KMS-11 (cell line): ENCODE measurements at regions not wholly inside any gene's neighbourhood (a gene's known extent, or its start where the extent isn't known, plus 50 kb on each side); places are given as distances from the start of the nearest gene placed in this dataset.

Experiments
- H2AFZ ChIP-seq: fragments of 200-600 bp; sonication (generic); 2 replicates; pipeline ENCODE4 v1.6.1; 2016; ENCODE audit warnings: antibody characterized with exemption, mixed run types, low read depth
- H3K27ac ChIP-seq: fragments of 200-600 bp; sonication (generic); 2 replicates; pipeline ENCODE4 v1.6.1; 2016; ENCODE audit warnings: mild to moderate bottlenecking, mixed run types
- H3K27me3 ChIP-seq: fragments of 200-600 bp; sonication (generic); 2 replicates; pipeline ENCODE4 v1.6.1; 2017; ENCODE audit warnings: mild to moderate bottlenecking, low read depth, mixed run types, moderate library complexity; ENCODE audit not compliant: insufficient read depth
- H3K36me3 ChIP-seq: fragments of 200-600 bp; sonication (generic); 2 replicates; pipeline ENCODE4 v1.6.1; 2017; ENCODE audit warnings: mild to moderate bottlenecking, mixed run types; ENCODE audit not compliant: insufficient read depth
- H3K4me1 ChIP-seq: fragments of 200-600 bp; sonication (generic); 2 replicates; pipeline ENCODE4 v1.6.1; 2016; ENCODE audit warnings: mild to moderate bottlenecking, low read depth, mixed run types; ENCODE audit not compliant: poor library complexity, severe bottlenecking
- H3K4me2 ChIP-seq: fragments of 200-600 bp; sonication (generic); 2 replicates; pipeline ENCODE4 v1.7.0; 2016; ENCODE audit warnings: mild to moderate bottlenecking, mixed run types
- H3K4me3 ChIP-seq: fragments of 200-600 bp; sonication (generic); IDR thresholded peaks from 2 replicates; pipeline ENCODE4 v1.6.1; 2017; ENCODE audit warnings: low read depth, low read length, mixed read lengths; ENCODE audit not compliant: insufficient read depth
- H3K79me2 ChIP-seq: fragments of 200-600 bp; sonication (generic); 2 replicates; pipeline ENCODE4 v1.6.1; 2016; ENCODE audit warnings: low read depth, mixed run types; ENCODE audit not compliant: insufficient read depth
- H3K9ac ChIP-seq: fragments of 200-600 bp; sonication (generic); 2 replicates; pipeline ENCODE4 v1.6.1; 2016; ENCODE audit warnings: mild to moderate bottlenecking, mixed run types
- H4K20me1 ChIP-seq: fragments of 200-600 bp; sonication (generic); 2 replicates; pipeline ENCODE4 v1.6.1; 2016; ENCODE audit warnings: mild to moderate bottlenecking, mixed run types; ENCODE audit not compliant: insufficient read depth
- TF ChIP-seq, protein P1 (sequence below): fragments of 200-600 bp; sonication (generic); conservative IDR thresholded peaks from 2 replicates; pipeline ENCODE4 v1.6.1; 2017; ENCODE audit warnings: low read depth, mild to moderate bottlenecking, antibody characterized with exemption, low read length, moderate library complexity, mixed read lengths

GRCh38 chr12:105479710-105480109, 149.2 kb downstream of the C12orf75 start:
- no peak overlapping the region for H2AFZ ChIP-seq
- H4K20me1 ChIP-seq, result no peaks in the 10 kb centered on the region
- H3K4me3 ChIP-seq, result no peak overlapping the region
- no peak overlapping the region for H3K4me2 ChIP-seq
- TF ChIP-seq, protein P1, sequence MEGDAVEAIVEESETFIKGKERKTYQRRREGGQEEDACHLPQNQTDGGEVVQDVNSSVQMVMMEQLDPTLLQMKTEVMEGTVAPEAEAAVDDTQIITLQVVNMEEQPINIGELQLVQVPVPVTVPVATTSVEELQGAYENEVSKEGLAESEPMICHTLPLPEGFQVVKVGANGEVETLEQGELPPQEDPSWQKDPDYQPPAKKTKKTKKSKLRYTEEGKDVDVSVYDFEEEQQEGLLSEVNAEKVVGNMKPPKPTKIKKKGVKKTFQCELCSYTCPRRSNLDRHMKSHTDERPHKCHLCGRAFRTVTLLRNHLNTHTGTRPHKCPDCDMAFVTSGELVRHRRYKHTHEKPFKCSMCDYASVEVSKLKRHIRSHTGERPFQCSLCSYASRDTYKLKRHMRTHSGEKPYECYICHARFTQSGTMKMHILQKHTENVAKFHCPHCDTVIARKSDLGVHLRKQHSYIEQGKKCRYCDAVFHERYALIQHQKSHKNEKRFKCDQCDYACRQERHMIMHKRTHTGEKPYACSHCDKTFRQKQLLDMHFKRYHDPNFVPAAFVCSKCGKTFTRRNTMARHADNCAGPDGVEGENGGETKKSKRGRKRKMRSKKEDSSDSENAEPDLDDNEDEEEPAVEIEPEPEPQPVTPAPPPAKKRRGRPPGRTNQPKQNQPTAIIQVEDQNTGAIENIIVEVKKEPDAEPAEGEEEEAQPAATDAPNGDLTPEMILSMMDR, result no peak
- H3K36me3 ChIP-seq, result no peaks in the 10 kb centered on the region
- peaks cover 26% of the 10 kb centered on the region for H3K4me1 ChIP-seq
- no peaks in the 10 kb centered on the region for H3K27me3 ChIP-seq
- no peak overlapping the region for H3K27ac ChIP-seq
- H3K79me2 ChIP-seq, result no peaks in the 10 kb centered on the region
- no peak overlapping the region for H3K9ac ChIP-seq

GRCh38 chr12:105480162-105480561, 149.7 kb downstream of the C12orf75 start:
- no peaks in the 10 kb centered on the region for H3K79me2 ChIP-seq
- no peaks in the 10 kb centered on the region for H3K36me3 ChIP-seq
- H3K9ac ChIP-seq, result no peak overlapping the region
- H3K27me3 ChIP-seq, result no peaks in the 10 kb centered on the region
- H3K4me2 ChIP-seq, result no peak overlapping the region
- H4K20me1 ChIP-seq, result no peaks in the 10 kb centered on the region
- no peak overlapping the region for H3K27ac ChIP-seq
- no peak overlapping the region for H2AFZ ChIP-seq
- TF ChIP-seq, protein P1, result no peak
- peaks cover 25% of the 10 kb centered on the region for H3K4me1 ChIP-seq
- no peak overlapping the region for H3K4me3 ChIP-seq

DNA sequence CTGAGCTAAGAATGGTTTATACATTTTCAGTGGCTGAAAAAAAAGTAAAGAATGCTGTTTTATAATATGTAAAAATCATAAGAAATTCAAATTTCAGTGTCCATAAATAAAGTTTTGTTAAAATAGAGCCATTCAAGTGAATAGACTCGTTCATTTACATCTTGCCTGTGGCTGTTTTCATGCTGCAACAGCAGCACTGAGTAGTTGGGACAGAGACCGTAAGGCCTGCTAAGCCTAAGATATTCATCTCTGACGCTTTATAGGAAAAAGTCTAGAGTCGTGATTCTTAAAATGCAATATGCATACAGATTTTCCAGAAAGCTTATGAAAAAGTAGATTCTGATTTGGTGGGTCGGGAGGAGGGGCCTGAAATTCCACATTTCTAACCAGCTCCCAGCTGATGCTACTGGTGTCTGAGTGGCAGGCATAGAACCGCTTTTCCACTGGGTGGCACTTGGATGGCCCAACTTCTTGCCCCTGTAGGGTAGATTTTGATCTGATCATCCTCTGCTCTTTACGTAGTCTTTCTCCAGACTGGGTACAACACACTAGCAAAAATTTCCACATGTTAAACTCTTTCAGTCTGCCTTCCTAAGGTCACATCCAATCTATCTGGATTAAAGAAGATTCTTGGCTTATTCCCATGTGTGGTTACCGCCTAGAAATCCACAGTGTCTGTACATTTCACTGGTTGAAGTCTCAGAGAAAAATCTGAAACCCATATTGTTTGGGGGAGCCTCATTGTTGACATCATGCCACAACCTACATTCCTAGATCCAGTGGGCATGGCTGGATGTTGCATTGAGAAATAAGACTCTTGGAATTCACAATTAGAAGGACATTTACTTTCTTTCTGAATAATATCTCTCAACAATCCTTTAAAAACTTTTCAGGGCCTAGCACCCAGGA, 151.2 kb downstream of the C12orf75 start:
- peaks cover 10% of the 10 kb centered on the region for H3K4me1 ChIP-seq
- H3K4me3 ChIP-seq, result no peak overlapping the region
- no peak overlapping the region for H3K9ac ChIP-seq
- H3K27me3 ChIP-seq, result no peaks in the 10 kb centered on the region
- no peaks in the 10 kb centered on the region for H3K36me3 ChIP-seq
- TF ChIP-seq, protein P1, result no peak
- no peak overlapping the region for H3K4me2 ChIP-seq
- H3K27ac ChIP-seq, result no peak overlapping the region
- H3K79me2 ChIP-seq, result no peaks in the 10 kb centered on the region
- H2AFZ ChIP-seq, result no peak overlapping the region
- no peaks in the 10 kb centered on the region for H4K20me1 ChIP-seq

GRCh38 chr12:105482951-105483350, 152.5 kb downstream of the C12orf75 start:
- no peaks in the 10 kb centered on the region for H3K79me2 ChIP-seq
- no peaks in the 10 kb centered on the region for H3K27me3 ChIP-seq
- H4K20me1 ChIP-seq, result no peaks in the 10 kb centered on the region
- no peak overlapping the region for H3K27ac ChIP-seq
- H3K4me3 ChIP-seq, result no peak overlapping the region
- H3K36me3 ChIP-seq, result no peaks in the 10 kb centered on the region
- no peak overlapping the region for H2AFZ ChIP-seq
- no peak overlapping the region for H3K9ac ChIP-seq
- no peaks in the 10 kb centered on the region for H3K4me1 ChIP-seq
- TF ChIP-seq, protein P1, result no peak
- no peak overlapping the region for H3K4me2 ChIP-seq
